NCI-H748 treated with DMSO at 0.1 percent for 48 hours (cell line): ENCODE measurements at regions not wholly inside any gene's neighbourhood (a gene's known extent, or its start where the extent isn't known, plus 50 kb on each side); places are given as distances from the start of the nearest gene placed in this dataset.

Source experiments
- DNase-seq: peaks from one replicate; lab custom pipeline; 2025; lab: John Stamatoyannopoulos, UW

GRCh38 chr1:8267307-8267706, 50.6 kb upstream of the SLC45A1 start:
- DNase-seq: no peak

GRCh38 chr1:8266436-8267165, 51.3 kb upstream of the SLC45A1 start:
- DNase-seq: no peak

DNA sequence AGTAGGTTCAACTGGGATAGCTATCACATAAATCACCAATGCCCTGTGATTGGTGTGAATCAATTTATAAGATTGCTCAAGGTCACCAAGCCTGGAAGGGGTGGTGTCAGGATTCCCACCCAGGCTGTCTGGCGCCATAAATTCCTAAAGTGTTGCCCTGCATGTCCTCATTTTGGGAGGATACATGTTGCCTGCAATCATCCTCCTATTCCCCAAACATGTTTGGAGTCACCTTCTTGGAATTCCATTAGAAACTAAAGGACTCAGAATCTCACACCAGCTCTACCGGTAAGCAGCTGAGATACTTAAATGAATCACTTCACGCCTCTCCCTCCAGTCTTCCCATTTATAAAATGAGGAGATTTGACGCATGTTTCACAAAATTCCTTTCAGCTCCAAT, 54.1 kb upstream of the SLC45A1 start:
- no peak for DNase-seq

GRCh38 chr1:8261398-8261762, 56.5 kb upstream of the SLC45A1 start:
- no peak for DNase-seq

- no peak for DNase-seq
These were observed 58.2 kb upstream of the SLC45A1 start for GRCh38 chr1:8259498-8260290.

GRCh38 chr1:8257621-8258020, 60.3 kb upstream of the SLC45A1 start:
- DNase-seq: no peak

DNA sequence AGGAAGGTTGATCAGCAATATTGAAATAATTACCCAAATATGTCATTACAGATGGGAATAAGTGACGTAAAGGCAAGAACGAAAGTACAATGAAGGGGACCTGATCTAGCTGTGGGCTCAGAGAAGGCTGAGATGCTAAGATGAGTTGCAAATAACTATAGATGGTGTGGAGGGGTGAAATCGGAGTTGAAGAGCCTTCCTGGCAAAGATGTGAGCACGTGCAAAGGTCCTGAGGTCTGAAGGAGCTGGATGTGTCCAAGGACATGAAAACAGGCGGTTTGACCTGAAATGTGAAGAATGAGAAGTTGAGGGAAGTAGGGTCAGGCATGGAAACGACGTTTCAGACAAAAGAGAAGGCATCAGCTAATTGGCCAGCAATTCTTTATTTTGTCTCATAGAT, 61.6 kb upstream of the SLC45A1 start:
- DNase-seq: no peak

GRCh38 chr1:8255712-8256111, 62.2 kb upstream of the SLC45A1 start:
- no peak for DNase-seq

GRCh38 chr1:8252266-8252951, 65.5 kb upstream of the SLC45A1 start:
- no peak for DNase-seq

DNA sequence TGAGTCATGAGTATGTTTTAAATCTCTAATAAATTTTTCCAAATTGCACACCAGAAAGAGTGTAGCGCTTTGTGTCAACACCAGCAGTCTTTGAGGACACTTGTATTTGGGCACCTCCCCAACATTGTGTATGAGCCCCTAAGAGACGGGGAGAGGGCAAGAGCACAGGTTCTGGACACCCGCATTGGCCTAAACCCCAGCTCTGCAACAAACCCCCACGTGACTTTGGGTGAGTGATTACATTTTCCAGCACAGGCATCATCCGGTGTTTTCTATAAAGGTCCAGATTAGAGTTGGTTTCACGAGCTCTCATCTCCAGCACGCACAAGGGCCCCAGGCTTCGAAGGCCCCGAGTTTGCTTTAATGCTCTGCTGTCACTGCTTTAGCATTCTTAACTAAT, 66.3 kb upstream of the SLC45A1 start:
- DNase-seq: no peak

GRCh38 chr1:8249838-8250237, 68.1 kb upstream of the SLC45A1 start:
- DNase-seq: no peak

DNA sequence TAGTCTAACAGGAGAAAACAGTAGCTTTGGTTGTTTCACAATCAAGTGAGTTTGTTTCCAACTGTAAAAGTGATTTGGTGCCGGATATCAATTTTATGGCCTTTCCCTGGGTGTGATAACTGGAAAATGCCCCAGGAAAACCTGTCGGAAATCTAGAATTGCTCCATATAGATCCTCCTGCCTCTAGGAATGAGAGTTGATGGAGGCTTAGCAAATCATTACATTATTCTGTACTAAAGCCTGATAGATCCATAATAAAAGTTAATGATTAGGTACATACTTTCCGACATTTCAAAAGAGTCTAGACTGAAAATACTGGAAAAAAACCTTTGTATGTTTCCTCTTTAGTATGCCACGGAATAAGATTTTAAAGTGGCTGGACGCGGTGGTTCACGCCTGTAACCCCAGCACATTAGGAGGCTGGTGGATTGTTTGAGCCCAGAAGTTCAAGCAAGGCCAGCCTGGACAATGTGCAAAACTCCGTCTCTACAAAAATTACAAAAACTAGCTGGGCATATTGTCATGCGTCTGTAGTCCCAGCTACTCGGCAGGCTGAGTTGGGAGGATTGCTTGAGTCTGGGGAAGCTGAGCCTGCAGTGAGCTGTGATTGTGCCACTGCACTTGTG, 70.0 kb upstream of the SLC45A1 start:
- no peak for DNase-seq

GRCh38 chr1:8244304-8244703, 73.6 kb upstream of the SLC45A1 start:
- DNase-seq: no peak

DNA sequence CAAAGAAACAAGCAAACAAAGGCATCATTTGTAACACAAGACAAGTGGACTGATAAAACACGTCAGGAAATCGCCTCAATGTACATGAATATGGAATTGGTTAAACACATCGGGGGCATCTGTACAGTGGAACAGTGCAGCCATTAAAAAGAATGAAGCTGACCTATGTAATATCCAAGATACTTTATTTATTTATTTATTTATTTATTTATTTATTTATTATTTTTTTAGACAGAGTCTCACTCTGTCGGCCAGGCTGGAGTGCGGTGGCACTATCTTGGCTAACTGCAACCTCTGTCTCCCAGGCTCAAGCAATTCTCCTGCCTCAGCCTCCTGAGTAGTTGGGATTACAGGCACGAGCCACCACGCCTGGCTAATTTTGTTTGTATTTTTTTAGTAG, 75.4 kb upstream of the SLC45A1 start:
- DNase-seq: no peak

GRCh38 chr1:8241417-8242014, 76.4 kb upstream of the SLC45A1 start:
- DNase-seq: no peak

- no peak for DNase-seq
These were observed 78.4 kb upstream of the SLC45A1 start for GRCh38 chr1:8239306-8240023.

DNA sequence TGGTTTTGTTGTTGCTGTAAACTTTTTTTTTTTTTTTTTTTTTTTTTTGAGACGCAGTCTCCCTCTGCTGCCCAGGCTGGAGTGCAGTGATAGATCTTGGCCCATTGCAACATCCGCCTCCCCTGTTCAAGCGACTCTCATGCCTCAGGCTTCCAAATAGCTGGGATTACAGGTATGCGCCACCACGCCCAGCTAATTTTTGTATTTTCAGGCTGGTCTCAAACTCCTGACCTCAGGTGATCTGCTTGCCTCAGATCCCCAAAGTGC, 78.9 kb upstream of the SLC45A1 start:
- DNase-seq: no peak

DNA sequence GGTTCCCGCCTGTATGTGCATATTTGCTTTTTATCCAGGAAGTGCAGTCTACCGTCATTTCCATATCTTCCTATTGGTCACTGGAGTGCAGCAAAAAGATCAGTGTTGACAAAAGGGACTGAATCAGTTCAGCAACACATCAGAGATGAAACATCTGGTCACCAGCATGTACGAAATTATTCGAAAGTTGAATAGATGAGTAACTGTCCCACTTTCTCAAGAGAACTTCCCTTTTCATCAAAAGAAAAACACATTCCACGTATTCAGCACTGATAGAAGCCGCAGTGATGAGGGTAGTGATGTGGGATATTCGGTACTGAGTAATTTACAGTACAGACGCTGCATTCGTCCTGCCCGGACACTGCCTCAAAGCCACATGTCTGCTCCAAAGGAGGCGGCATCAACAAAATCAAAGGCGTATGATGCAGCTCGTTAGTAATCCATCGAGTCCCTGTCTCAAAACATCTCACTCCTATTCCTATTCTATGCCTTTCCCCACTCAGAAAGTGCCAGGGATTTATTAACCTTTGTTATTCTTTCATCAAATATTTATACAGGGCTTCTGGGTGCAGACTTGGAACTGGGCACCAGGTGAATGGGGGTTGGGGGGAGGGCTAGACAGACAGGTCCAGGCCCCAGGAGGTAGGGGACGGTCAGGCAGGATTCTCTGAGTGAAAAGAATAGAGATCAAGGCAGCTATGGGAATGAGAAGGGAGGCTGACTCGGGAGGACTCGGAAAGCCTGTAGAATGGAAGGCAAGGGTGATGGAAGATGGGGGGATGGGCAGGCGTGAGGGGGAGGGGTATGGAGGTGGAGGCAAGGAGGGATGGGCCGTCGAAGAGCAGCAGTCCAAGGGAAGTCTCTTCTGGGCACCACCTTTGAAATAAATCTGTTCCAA, 79.5 kb upstream of the SLC45A1 start:
- no peak for DNase-seq

GRCh38 chr1:8232036-8232757, 85.7 kb upstream of the SLC45A1 start:
- no peak for DNase-seq

DNA sequence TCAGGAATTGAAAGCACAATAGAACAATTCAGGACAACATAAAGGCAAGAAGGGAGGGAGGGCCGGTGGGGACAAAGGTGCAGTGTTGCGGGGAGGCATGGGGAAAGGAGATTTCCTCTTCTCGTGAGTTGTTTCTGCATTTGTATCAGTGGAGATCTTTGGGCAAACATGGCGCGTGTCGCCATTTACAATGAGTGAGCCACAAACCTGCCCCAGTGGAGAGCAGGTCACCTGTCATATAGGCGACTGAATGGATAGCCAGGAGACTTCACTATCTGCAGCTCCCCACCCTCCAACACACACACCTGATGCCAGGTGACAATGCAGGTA, 87.7 kb upstream of the SLC45A1 start:
- no peak for DNase-seq
